AG09309 (cell line): ENCODE measurements at regions not wholly inside any gene's neighbourhood (a gene's known extent, or its start where the extent isn't known, plus 50 kb on each side); places are given as distances from the start of the nearest gene placed in this dataset.
"Not testable (repeated sequence)": the region's sequence is repeated elsewhere in the genome, so short reads cannot be mapped to it uniquely, and the experiment has no call there.

ENCODE experiments used
- DNase-seq: peaks from one replicate; pipeline ENCODE4 v3.0.0-alpha.2; 2010; ENCODE audit warnings: low read depth
- H3K4me3 ChIP-seq: 2 replicates; pipeline ENCODE4 v1.5.1; 2011; ENCODE audit warnings: mild to moderate bottlenecking, low read depth, low read length, moderate library complexity; ENCODE audit not compliant: control insufficient read depth

- not testable (repeated sequence) for H3K4me3 ChIP-seq, DNase-seq
Observed at GRCh38 chr7:76681810-76682209, 54.7 kb upstream of the POMZP3 start.

DNA sequence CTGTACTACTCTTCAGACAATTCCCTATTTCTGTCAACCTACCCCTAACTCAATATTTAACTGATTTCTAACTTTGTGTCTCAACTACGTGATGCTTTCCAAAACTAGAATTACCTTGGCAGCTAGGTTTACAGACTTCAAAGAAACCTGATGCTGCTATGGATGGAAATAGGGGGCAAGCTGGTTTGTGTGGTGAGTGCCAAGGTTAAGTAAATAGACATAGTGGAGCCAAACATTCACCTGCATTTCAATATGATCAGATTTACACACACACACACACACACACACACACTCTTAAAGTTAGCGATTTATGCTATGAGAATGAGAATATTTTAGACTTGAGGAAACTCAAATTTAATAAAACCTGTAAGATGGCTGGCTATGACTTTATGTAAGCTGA is 52.1 kb upstream of the POMZP3 start:
- not testable (repeated sequence) for H3K4me3 ChIP-seq, DNase-seq

GRCh38 chr7:76678500-76678899 is 51.4 kb upstream of the POMZP3 start:
- not testable (repeated sequence) for DNase-seq

DNA sequence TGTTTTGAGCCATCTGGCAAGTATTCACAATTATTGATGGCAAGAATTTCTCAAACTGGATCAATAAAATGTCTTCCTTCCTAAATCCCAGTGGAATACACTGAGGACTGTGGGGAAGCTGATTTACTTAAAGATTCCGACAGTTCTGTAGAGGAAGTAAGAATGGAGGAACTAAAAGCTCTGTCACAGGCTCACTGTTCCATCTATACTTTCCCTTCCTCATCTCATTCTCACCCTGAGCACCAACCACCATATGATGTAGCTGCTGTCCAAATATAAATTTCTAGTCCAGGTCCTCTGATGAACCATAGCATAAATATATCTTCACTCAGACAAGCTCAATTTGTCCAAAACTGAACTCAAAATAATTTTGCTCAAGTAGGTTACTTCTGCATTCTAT is 49.8 kb upstream of the POMZP3 start:
- not testable (repeated sequence) for DNase-seq, H3K4me3 ChIP-seq

More at GRCh38 chr7:76678500-76678899, 51.4 kb upstream of the POMZP3 start:
- H3K4me3 ChIP-seq, result not testable (repeated sequence)
